Endothelial cell (in vitro differentiated cells): ENCODE measurements at regions not wholly inside any gene's neighbourhood (a gene's known extent, or its start where the extent isn't known, plus 50 kb on each side); places are given as distances from the start of the nearest gene placed in this dataset.

Experiments used
- DNase-seq: peaks from one replicate; pipeline ENCODE4 v3.0.0; 2021; ENCODE audit warnings: low spot score
- H3K27ac Mint-ChIP-seq: one replicate; pipeline ENCODE4 v1.8.0; 2021; ENCODE audit warnings: mixed read lengths, inconsistent platforms; ENCODE audit not compliant: unreplicated experiment
- H3K27me3 Mint-ChIP-seq: one replicate; pipeline ENCODE4 v1.8.0; 2021; ENCODE audit warnings: mild to moderate bottlenecking, moderate library complexity, mixed read lengths, inconsistent platforms; ENCODE audit not compliant: unreplicated experiment
- H3K36me3 Mint-ChIP-seq: one replicate; pipeline ENCODE4 v1.8.0; 2021; ENCODE audit warnings: mild to moderate bottlenecking, low read depth, mixed read lengths, inconsistent platforms; ENCODE audit not compliant: unreplicated experiment
- H3K4me1 Mint-ChIP-seq: one replicate; pipeline ENCODE4 v1.8.0; 2021; ENCODE audit warnings: mild to moderate bottlenecking, mixed read lengths, inconsistent platforms; ENCODE audit not compliant: unreplicated experiment
- H3K4me3 Mint-ChIP-seq: one replicate; pipeline ENCODE4 v1.8.0; 2021; ENCODE audit warnings: mild to moderate bottlenecking, mixed read lengths, inconsistent platforms; ENCODE audit not compliant: unreplicated experiment
- H3K9me3 Mint-ChIP-seq: one replicate; pipeline ENCODE4 v1.8.0; 2021; ENCODE audit warnings: mixed read lengths, inconsistent platforms; ENCODE audit not compliant: unreplicated experiment
- CTCF ChIP-seq: fragments of 200-600 bp; sonication (generic); IDR thresholded peaks from one replicate; pipeline ENCODE4 v1.5.0; 2021; ENCODE audit warnings: antibody characterized with exemption; ENCODE audit not compliant: unreplicated experiment

- H3K36me3 Mint-ChIP-seq: no peaks in the 10 kb centered on the region
- no peak overlapping the region for H3K27ac Mint-ChIP-seq
- H3K4me1 Mint-ChIP-seq: peaks cover 3% of the 10 kb centered on the region
These were observed 581.2 kb downstream of the LRFN5 start for GRCh38 chr14:42187846-42188245.

GRCh38 chr14:42185718-42186117 lies 579.0 kb downstream of the LRFN5 start:
- H3K27me3 Mint-ChIP-seq: no peaks in the 10 kb centered on the region
- no peak for TF ChIP-seq CTCF
- H3K36me3 Mint-ChIP-seq: no peaks in the 10 kb centered on the region
- H3K9me3 Mint-ChIP-seq: no peaks in the 10 kb centered on the region
- DNase-seq: no peak
- H3K27ac Mint-ChIP-seq: no peak overlapping the region
- no peaks in the 10 kb centered on the region for H3K4me1 Mint-ChIP-seq
- no peak overlapping the region for H3K4me3 Mint-ChIP-seq

More at GRCh38 chr14:42187846-42188245, 581.2 kb downstream of the LRFN5 start:
- H3K27me3 Mint-ChIP-seq: no peaks in the 10 kb centered on the region
- no peaks in the 10 kb centered on the region for H3K9me3 Mint-ChIP-seq
- no peak for TF ChIP-seq CTCF
- no peak for DNase-seq
- H3K4me3 Mint-ChIP-seq: no peak overlapping the region

GRCh38 chr14:42174357-42174756 lies 567.7 kb downstream of the LRFN5 start:
- H3K4me3 Mint-ChIP-seq: no peak overlapping the region
- no peak for DNase-seq
- H3K9me3 Mint-ChIP-seq: no peaks in the 10 kb centered on the region
- H3K36me3 Mint-ChIP-seq: no peaks in the 10 kb centered on the region
- no peaks in the 10 kb centered on the region for H3K4me1 Mint-ChIP-seq
- no peak overlapping the region for H3K27ac Mint-ChIP-seq
- no peak for TF ChIP-seq CTCF
- no peaks in the 10 kb centered on the region for H3K27me3 Mint-ChIP-seq

GRCh38 chr14:42173206-42173605 lies 566.5 kb downstream of the LRFN5 start:
- no peak overlapping the region for H3K27ac Mint-ChIP-seq
- DNase-seq: no peak
- no peaks in the 10 kb centered on the region for H3K27me3 Mint-ChIP-seq
- no peak for TF ChIP-seq CTCF
- H3K9me3 Mint-ChIP-seq: no peaks in the 10 kb centered on the region
- no peaks in the 10 kb centered on the region for H3K4me1 Mint-ChIP-seq
- H3K4me3 Mint-ChIP-seq: no peak overlapping the region
- H3K36me3 Mint-ChIP-seq: no peaks in the 10 kb centered on the region

- no peaks in the 10 kb centered on the region for H3K9me3 Mint-ChIP-seq
- no peaks in the 10 kb centered on the region for H3K27me3 Mint-ChIP-seq
- no peak overlapping the region for H3K27ac Mint-ChIP-seq
- TF ChIP-seq CTCF: no peak
- H3K36me3 Mint-ChIP-seq: no peaks in the 10 kb centered on the region
- H3K4me1 Mint-ChIP-seq: no peaks in the 10 kb centered on the region
- H3K4me3 Mint-ChIP-seq: no peak overlapping the region
- DNase-seq: no peak
These were observed 565.6 kb downstream of the LRFN5 start for GRCh38 chr14:42172304-42172703.
